HCT116 (cell line): ENCODE measurements at regions not wholly inside any gene's neighbourhood (a gene's known extent, or its start where the extent isn't known, plus 50 kb on each side); places are given as distances from the start of the nearest gene placed in this dataset.

ENCODE experiments used
- ATAC-seq: fragments of 200-7000 bp; cut with Tn5 transposase; 2 replicates; pipeline ENCODE4 v1.9.1; 2020; ENCODE audit warnings: mild to moderate bottlenecking, moderate library complexity
- BruUV-seq: library from RNA; stranded (reverse); fragments of 400-500 nt; replicated peaks from 2 replicates; lab custom pipeline; 2021; lab: Mats Ljungman, UMichigan
- CTCF ChIA-PET: fragments of 300-600 bp; sonication (Branson Sonifier 250); formaldehyde crosslinking; loops from one replicate; lab custom pipeline; 2021; ENCODE audit warnings: antibody characterized with exemption; lab: Charles Lee
- POLR2A ChIA-PET: fragments of 300-600, 350-600 bp; sonication (Branson Sonifier 250); formaldehyde crosslinking; loops from one replicate; lab custom pipeline; 2021; ENCODE audit warnings: antibody characterized with exemption; lab: Charles Lee
- RAD21 ChIA-PET, 2 experiments: fragments of 300-600 bp; sonication (Branson Sonifier 250); formaldehyde crosslinking; loops; one replicate each; lab custom pipeline; 2023; ENCODE audit warnings: low total read pairs in 2 of 2; ENCODE audit not compliant: uncharacterized antibody in 2 of 2, unreplicated experiment in 2 of 2, low non-redundant PET in 1 of 2; lab: Charles Lee
- DNase-seq: peaks from one replicate; pipeline ENCODE4 v3.0.0-alpha.2; 2010; ENCODE audit warnings: low read depth, low spot score
- H2AFZ ChIP-seq: fragments of 200-600 bp; shearing (Covaris generic), sonication (generic); 2 replicates; pipeline ENCODE4 v1.6.1; 2017; ENCODE audit warnings: low read depth, mixed run types, mixed read lengths, antibody characterized with exemption, low read length; ENCODE audit not compliant: poor library complexity, severe bottlenecking
- H3K27ac ChIP-seq: 2 replicates; pipeline ENCODE4 v1.5.1; 2012; ENCODE audit warnings: low read depth, low read length
- H3K27me3 ChIP-seq: fragments of 200-600 bp; sonication (generic); 2 replicates; pipeline ENCODE4 v1.6.1; 2016; ENCODE audit warnings: mixed run types, low read length, mixed read lengths; ENCODE audit not compliant: insufficient read depth
- H3K36me3 ChIP-seq, 2 experiments: fragments of 200-500 bp in 1 of 2; fragments of 200-600 bp in 1 of 2; sonication (Bioruptor generic) in 1 of 2; sonication (generic) in 1 of 2; 2 replicates each; pipeline versions ENCODE4 v1.5.1 to v1.6.1; 2014 to 2016; ENCODE audit warnings: low read length in 2 of 2, inconsistent platforms in 1 of 2, mixed read lengths in 1 of 2, mixed run types in 1 of 2; ENCODE audit not compliant: insufficient read depth in 2 of 2, control insufficient read depth in 1 of 2
- H3K4me1 ChIP-seq, 2 experiments: fragments of 200-600 bp in 1 of 2; sonication (generic) in 1 of 2; 2 replicates each; pipeline versions ENCODE4 v1.5.1 to v1.6.1; 2012 to 2017; ENCODE audit warnings: low read length in 2 of 2, inconsistent platforms in 1 of 2, mild to moderate bottlenecking in 1 of 2, mixed read lengths in 1 of 2, mixed run types in 1 of 2, moderate library complexity in 1 of 2; ENCODE audit not compliant: insufficient read depth in 2 of 2, control insufficient read depth in 1 of 2
- H3K4me2 ChIP-seq: fragments of 200-600 bp; sonication (generic); 2 replicates; pipeline ENCODE4 v1.6.1; 2017; ENCODE audit warnings: mixed run types, low read length, mixed read lengths
- H3K4me3 ChIP-seq, 2 experiments: fragments of 200-600 bp in 1 of 2; sonication (generic) in 1 of 2; replicated peaks in 1 of 2; 2 replicates each; pipeline ENCODE4 v1.5.1; 2011 to 2016; ENCODE audit warnings: low read length in 2 of 2, control low read depth in 1 of 2, low read depth in 1 of 2, mild to moderate bottlenecking in 1 of 2, mixed read lengths in 1 of 2, mixed run types in 1 of 2
- H3K79me2 ChIP-seq: fragments of 200-600 bp; sonication (generic); 2 replicates; pipeline ENCODE4 v1.6.1; 2017; ENCODE audit warnings: mild to moderate bottlenecking, mixed run types, low read length, moderate library complexity, mixed read lengths; ENCODE audit not compliant: insufficient read depth
- H3K9ac ChIP-seq: fragments of 200-600 bp; sonication (generic); 2 replicates; pipeline ENCODE4 v1.6.1; 2016; ENCODE audit warnings: low read length, mixed read lengths
- H3K9me2 ChIP-seq: fragments of 200-600 bp; sonication (generic), shearing (Covaris generic); 2 replicates; pipeline ENCODE4 v1.6.1; 2017; ENCODE audit warnings: mixed run types, mild to moderate bottlenecking, moderate library complexity; ENCODE audit not compliant: insufficient read depth
- H3K9me3 ChIP-seq, 2 experiments: fragments of 200-500 bp in 1 of 2; fragments of 200-600 bp in 1 of 2; sonication (Bioruptor generic) in 1 of 2; sonication (generic) in 1 of 2; 2 replicates each; pipeline ENCODE4 v1.6.1; 2014 to 2017; ENCODE audit warnings: low read length in 2 of 2, mixed read lengths in 2 of 2, inconsistent platforms in 1 of 2, low read depth in 1 of 2, mild to moderate bottlenecking in 1 of 2, mixed run types in 1 of 2, moderate library complexity in 1 of 2; ENCODE audit not compliant: control insufficient read depth in 1 of 2, insufficient read depth in 1 of 2
- H4K20me1 ChIP-seq: fragments of 200-600 bp; sonication (generic), shearing (Covaris generic); 2 replicates; pipeline ENCODE4 v1.6.1; 2017; ENCODE audit warnings: mixed run types, mild to moderate bottlenecking, moderate library complexity; ENCODE audit not compliant: insufficient read depth
- CEBPB ChIP-seq: IDR thresholded peaks from 2 replicates; pipeline ENCODE4 v1.6.1; 2012; ENCODE audit warnings: low read depth
- EZH2phosphoT487 ChIP-seq: fragments of 200-600 bp; IDR thresholded peaks from 2 replicates; pipeline ENCODE4 v1.6.1; 2018; ENCODE audit warnings: antibody characterized with exemption, borderline replicate concordance
- JUND ChIP-seq: IDR thresholded peaks from 2 replicates; pipeline ENCODE4 v1.6.1; 2012
- SIN3A ChIP-seq: IDR thresholded peaks from 2 replicates; pipeline ENCODE4 v1.6.1; 2012; ENCODE audit warnings: low read depth
- TCF7L2 ChIP-seq: IDR thresholded peaks from 2 replicates; pipeline ENCODE4 v1.7.0; 2011; ENCODE audit warnings: borderline replicate concordance, inconsistent platforms; ENCODE audit not compliant: insufficient read depth, insufficient read length; ENCODE audit errors: extremely low read depth
- ZFX ChIP-seq: fragments of 450-650 bp; IDR thresholded peaks from 2 replicates; pipeline ENCODE4 v1.6.1; 2017
- ZNF274 ChIP-seq: fragments of 200-500 bp; sonication (Bioruptor generic); IDR thresholded peaks from 2 replicates; pipeline ENCODE4 v1.6.1; 2014; ENCODE audit warnings: mild to moderate bottlenecking, low read depth, low read length, inconsistent platforms
- intact Hi-C: fragments of 100-400 bp; cut with micrococcal nuclease; formaldehyde crosslinking; loops from 2 replicates; pipeline ENCODE4 v1.10.0; 2022
- TF ChIP-seq, protein P1 (sequence below): IDR thresholded peaks from 2 replicates; pipeline ENCODE4 v1.6.1; 2012
- TF ChIP-seq, protein P2 (sequence below): IDR thresholded peaks from 2 replicates; pipeline ENCODE4 v1.6.1; 2012; ENCODE audit warnings: low read depth
- TF ChIP-seq, protein P3 (sequence below): IDR thresholded peaks from 2 replicates; pipeline ENCODE4 v1.6.1; 2011; ENCODE audit warnings: mild to moderate bottlenecking, low read length, moderate library complexity; ENCODE audit not compliant: insufficient replicate concordance; ENCODE audit errors: extremely low read depth

DNA sequence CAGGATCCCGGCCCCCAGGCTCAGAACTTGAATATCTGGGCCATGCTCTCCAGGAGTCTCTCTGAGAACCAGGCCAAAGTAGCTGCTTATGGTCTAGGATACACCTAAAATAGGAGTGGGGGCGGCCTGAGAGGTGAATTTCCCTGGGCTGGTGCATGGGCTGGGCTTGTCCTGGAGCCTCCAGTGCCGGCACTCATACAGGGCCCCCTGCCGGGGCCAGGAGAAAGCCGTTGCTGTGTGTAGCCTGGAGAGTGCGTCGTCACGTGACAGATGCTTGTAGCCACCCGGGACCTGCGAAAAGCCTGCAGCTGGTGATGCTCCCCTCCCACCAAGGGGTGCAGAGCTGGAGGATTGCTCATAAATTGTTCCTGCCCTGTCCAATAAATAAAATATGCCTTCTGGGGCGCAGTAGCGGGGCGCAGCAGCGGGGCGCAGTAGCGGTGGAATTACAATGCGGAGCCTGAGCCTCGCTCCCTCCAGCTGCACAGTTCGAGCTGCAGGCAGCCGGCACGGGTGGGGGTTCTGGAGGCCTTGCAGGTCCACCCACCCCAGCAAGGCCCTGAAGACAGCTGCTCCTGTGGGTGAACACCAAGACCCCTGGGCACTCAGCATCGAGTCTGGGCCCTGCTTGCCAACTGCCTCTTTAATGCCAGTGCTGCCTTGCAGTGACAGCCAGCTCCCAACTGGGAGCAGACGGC is 289.9 kb downstream of the NDUFA10 start:
- no peak overlapping the region for H3K4me2 ChIP-seq
- no peak for ATAC-seq
- RAD21 ChIA-PET, result no interaction called here
- no peaks in the 10 kb centered on the region for H3K36me3 ChIP-seq
- no peaks in the 10 kb centered on the region for H3K79me2 ChIP-seq
- H3K9ac ChIP-seq, result no peak overlapping the region
- no peaks in the 10 kb centered on the region for H3K9me3 ChIP-seq
- no peak overlapping the region for H3K4me3 ChIP-seq
- no peaks in the 10 kb centered on the region for H3K9me2 ChIP-seq
- H4K20me1 ChIP-seq, result no peaks in the 10 kb centered on the region
- TF ChIP-seq JUND, result no peak
- TF ChIP-seq CEBPB, result no peak
- TF ChIP-seq ZNF274, result no peak
- TF ChIP-seq, protein P1, sequence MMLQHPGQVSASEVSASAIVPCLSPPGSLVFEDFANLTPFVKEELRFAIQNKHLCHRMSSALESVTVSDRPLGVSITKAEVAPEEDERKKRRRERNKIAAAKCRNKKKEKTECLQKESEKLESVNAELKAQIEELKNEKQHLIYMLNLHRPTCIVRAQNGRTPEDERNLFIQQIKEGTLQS, result no peak
- TF ChIP-seq SIN3A, result no peak
- no peak for TF ChIP-seq TCF7L2
- TF ChIP-seq, protein P2, sequence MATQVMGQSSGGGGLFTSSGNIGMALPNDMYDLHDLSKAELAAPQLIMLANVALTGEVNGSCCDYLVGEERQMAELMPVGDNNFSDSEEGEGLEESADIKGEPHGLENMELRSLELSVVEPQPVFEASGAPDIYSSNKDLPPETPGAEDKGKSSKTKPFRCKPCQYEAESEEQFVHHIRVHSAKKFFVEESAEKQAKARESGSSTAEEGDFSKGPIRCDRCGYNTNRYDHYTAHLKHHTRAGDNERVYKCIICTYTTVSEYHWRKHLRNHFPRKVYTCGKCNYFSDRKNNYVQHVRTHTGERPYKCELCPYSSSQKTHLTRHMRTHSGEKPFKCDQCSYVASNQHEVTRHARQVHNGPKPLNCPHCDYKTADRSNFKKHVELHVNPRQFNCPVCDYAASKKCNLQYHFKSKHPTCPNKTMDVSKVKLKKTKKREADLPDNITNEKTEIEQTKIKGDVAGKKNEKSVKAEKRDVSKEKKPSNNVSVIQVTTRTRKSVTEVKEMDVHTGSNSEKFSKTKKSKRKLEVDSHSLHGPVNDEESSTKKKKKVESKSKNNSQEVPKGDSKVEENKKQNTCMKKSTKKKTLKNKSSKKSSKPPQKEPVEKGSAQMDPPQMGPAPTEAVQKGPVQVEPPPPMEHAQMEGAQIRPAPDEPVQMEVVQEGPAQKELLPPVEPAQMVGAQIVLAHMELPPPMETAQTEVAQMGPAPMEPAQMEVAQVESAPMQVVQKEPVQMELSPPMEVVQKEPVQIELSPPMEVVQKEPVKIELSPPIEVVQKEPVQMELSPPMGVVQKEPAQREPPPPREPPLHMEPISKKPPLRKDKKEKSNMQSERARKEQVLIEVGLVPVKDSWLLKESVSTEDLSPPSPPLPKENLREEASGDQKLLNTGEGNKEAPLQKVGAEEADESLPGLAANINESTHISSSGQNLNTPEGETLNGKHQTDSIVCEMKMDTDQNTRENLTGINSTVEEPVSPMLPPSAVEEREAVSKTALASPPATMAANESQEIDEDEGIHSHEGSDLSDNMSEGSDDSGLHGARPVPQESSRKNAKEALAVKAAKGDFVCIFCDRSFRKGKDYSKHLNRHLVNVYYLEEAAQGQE, result no peak
- TF ChIP-seq EZH2phosphoT487, result no peak
- TF ChIP-seq, protein P3, sequence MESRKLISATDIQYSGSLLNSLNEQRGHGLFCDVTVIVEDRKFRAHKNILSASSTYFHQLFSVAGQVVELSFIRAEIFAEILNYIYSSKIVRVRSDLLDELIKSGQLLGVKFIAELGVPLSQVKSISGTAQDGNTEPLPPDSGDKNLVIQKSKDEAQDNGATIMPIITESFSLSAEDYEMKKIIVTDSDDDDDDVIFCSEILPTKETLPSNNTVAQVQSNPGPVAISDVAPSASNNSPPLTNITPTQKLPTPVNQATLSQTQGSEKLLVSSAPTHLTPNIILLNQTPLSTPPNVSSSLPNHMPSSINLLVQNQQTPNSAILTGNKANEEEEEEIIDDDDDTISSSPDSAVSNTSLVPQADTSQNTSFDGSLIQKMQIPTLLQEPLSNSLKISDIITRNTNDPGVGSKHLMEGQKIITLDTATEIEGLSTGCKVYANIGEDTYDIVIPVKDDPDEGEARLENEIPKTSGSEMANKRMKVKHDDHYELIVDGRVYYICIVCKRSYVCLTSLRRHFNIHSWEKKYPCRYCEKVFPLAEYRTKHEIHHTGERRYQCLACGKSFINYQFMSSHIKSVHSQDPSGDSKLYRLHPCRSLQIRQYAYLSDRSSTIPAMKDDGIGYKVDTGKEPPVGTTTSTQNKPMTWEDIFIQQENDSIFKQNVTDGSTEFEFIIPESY, result no peak
- TF ChIP-seq ZFX, result no peak
- TF ChIP-seq, all 23 proteins: peak for 0
- BruUV-seq, result no TSS peak
- H3K4me1 ChIP-seq, result no peaks in the 10 kb centered on the region
- POLR2A ChIA-PET, result no interaction called here
- CTCF ChIA-PET, result no interaction called here
- intact Hi-C loops, result no loop called here
- H2AFZ ChIP-seq, result no peak overlapping the region
- H3K27me3 ChIP-seq, result peaks cover 9% of the 10 kb centered on the region
- no peak overlapping the region for H3K27ac ChIP-seq
- DNase-seq, result no peak
